ENCODE measurements at regions not wholly inside any gene's neighbourhood (a gene's known extent, or its start where the extent isn't known, plus 50 kb on each side); places are given as distances from the start of the nearest gene placed in this dataset.
"Not testable (repeated sequence)": the region's sequence is repeated elsewhere in the genome, so short reads cannot be mapped to it uniquely, and the experiment has no call there.

GRCh38 chr5:67774267-67774552 lies 441.3 kb upstream of the PIK3R1 start:
- DNase-seq (ENCODE audit: low spot score in 2 of 2), result no peak
- no peak overlapping the region for H3K27ac Mint-ChIP-seq
- peaks cover 0 to 3% of the 10 kb centered on the region in 2 donors for H3K9me3 Mint-ChIP-seq
- ATAC-seq, result no peak
- no peaks in the 10 kb centered on the region for H3K36me3 Mint-ChIP-seq

- peaks cover 0 to 3% of the 10 kb centered on the region in 2 donors for H3K9me3 Mint-ChIP-seq
- no peaks in the 10 kb centered on the region for H3K36me3 Mint-ChIP-seq
- DNase-seq (ENCODE audit: low spot score in 2 of 2) (no peak), ATAC-seq (no peak)
- H3K27ac Mint-ChIP-seq, result no peak overlapping the region
Observed at GRCh38 chr5:67773411-67774266, 441.9 kb upstream of the PIK3R1 start.

GRCh38 chr5:67771791-67772190 lies 443.8 kb upstream of the PIK3R1 start:
- no peak for ATAC-seq
- Mint-ChIP-seq H3K27ac (no peak overlapping the region), H3K36me3 (no peaks in the 10 kb centered on the region), H3K9me3 (peaks cover 0 to under 1% of the 10 kb centered on the region in 2 donors)
- DNase-seq (ENCODE audit: low spot score in 2 of 2), result no peak

- no peaks in the 10 kb centered on the region for H3K36me3 Mint-ChIP-seq
- no peak for ATAC-seq
- no peaks in the 10 kb centered on the region for H3K9me3 Mint-ChIP-seq
- no peak overlapping the region for H3K27ac Mint-ChIP-seq
- no peak for DNase-seq (ENCODE audit: low spot score in 2 of 2)
Observed at GRCh38 chr5:67771221-67771620, 444.3 kb upstream of the PIK3R1 start.

- H3K36me3 Mint-ChIP-seq, result no peaks in the 10 kb centered on the region
- no peak overlapping the region for H3K27ac Mint-ChIP-seq
- H3K9me3 Mint-ChIP-seq, result no peaks in the 10 kb centered on the region
- DNase-seq (ENCODE audit: low spot score in 2 of 2) (no peak), ATAC-seq (peak in 1 of 2 donors; percentile 44)
Observed at GRCh38 chr5:67770431-67771025, 445.0 kb upstream of the PIK3R1 start.

GRCh38 chr5:67765697-67766096 lies 449.9 kb upstream of the PIK3R1 start:
- DNase-seq (ENCODE audit: low spot score in 2 of 2) (no peak), ATAC-seq (no peak)
- Mint-ChIP-seq H3K27ac (no peak overlapping the region), H3K36me3 (no peaks in the 10 kb centered on the region), H3K9me3 (no peaks in the 10 kb centered on the region)

GRCh38 chr5:67757771-67758170 lies 457.8 kb upstream of the PIK3R1 start:
- not testable (repeated sequence) for H3K36me3 Mint-ChIP-seq; ATAC-seq; H3K27ac Mint-ChIP-seq; DNase-seq (ENCODE audit: low spot score in 2 of 2)
- peaks cover 9 to 15% of the 10 kb centered on the region in 2 donors for H3K9me3 Mint-ChIP-seq

GRCh38 chr5:67752357-67752708 lies 463.2 kb upstream of the PIK3R1 start:
- no peak for DNase-seq (ENCODE audit: low spot score in 2 of 2)
- no peak overlapping the region for H3K27ac Mint-ChIP-seq
- peaks cover 0 to 4% of the 10 kb centered on the region in 2 donors for H3K36me3 Mint-ChIP-seq
- peaks cover 7 to 20% of the 10 kb centered on the region in 2 donors for H3K9me3 Mint-ChIP-seq
- no peak for ATAC-seq

GRCh38 chr5:67748165-67748690 lies 467.3 kb upstream of the PIK3R1 start:
- no peak for DNase-seq (ENCODE audit: low spot score in 2 of 2)
- no peak overlapping the region for H3K27ac Mint-ChIP-seq
- peaks cover 18 to 21% of the 10 kb centered on the region in 2 donors for H3K9me3 Mint-ChIP-seq
- no peak for ATAC-seq
- H3K36me3 Mint-ChIP-seq, result peaks cover 0 to 21% of the 10 kb centered on the region in 2 donors

- DNase-seq (ENCODE audit: low spot score in 2 of 2) (no peak), ATAC-seq (no peak)
- H3K9me3 Mint-ChIP-seq, result peaks cover 14 to 18% of the 10 kb centered on the region in 2 donors
- H3K36me3 Mint-ChIP-seq, result peaks cover 0 to 21% of the 10 kb centered on the region in 2 donors
- no peak overlapping the region for H3K27ac Mint-ChIP-seq
Observed at GRCh38 chr5:67747096-67747495, 468.5 kb upstream of the PIK3R1 start.

GRCh38 chr5:67746608-67747007 lies 468.9 kb upstream of the PIK3R1 start:
- not testable (repeated sequence) for H3K27ac Mint-ChIP-seq

GRCh38 chr5:67746103-67746502 lies 469.5 kb upstream of the PIK3R1 start:
- DNase-seq (ENCODE audit: low spot score in 2 of 2) (no peak), ATAC-seq (no peak)
- no peak overlapping the region for H3K27ac Mint-ChIP-seq
- H3K36me3 Mint-ChIP-seq, result peaks cover 0 to 21% of the 10 kb centered on the region in 2 donors
- peaks cover 14 to 18% of the 10 kb centered on the region in 2 donors for H3K9me3 Mint-ChIP-seq

More at GRCh38 chr5:67746608-67747007, 468.9 kb upstream of the PIK3R1 start:
- peaks cover 0 to 21% of the 10 kb centered on the region in 2 donors for H3K36me3 Mint-ChIP-seq
- not testable (repeated sequence) for ATAC-seq; DNase-seq (ENCODE audit: low spot score in 2 of 2)
- H3K9me3 Mint-ChIP-seq, result peaks cover 14 to 18% of the 10 kb centered on the region in 2 donors

GRCh38 chr5:67732921-67733320 lies 482.6 kb upstream of the PIK3R1 start:
- Mint-ChIP-seq H3K27ac (no peak overlapping the region), H3K9me3 (no peaks in the 10 kb centered on the region), H3K36me3 (no peaks in the 10 kb centered on the region)
- ATAC-seq (no peak), DNase-seq (ENCODE audit: low spot score in 2 of 2) (no peak)

- Mint-ChIP-seq H3K9me3 (no peaks in the 10 kb centered on the region), H3K36me3 (no peaks in the 10 kb centered on the region), H3K27ac (no peak overlapping the region)
- no peak for DNase-seq (ENCODE audit: low spot score in 2 of 2)
- ATAC-seq, result no peak
Observed at GRCh38 chr5:67732471-67732870, 483.1 kb upstream of the PIK3R1 start.

GRCh38 chr5:67731886-67732285 lies 483.7 kb upstream of the PIK3R1 start:
- Mint-ChIP-seq H3K27ac (no peak overlapping the region), H3K36me3 (no peaks in the 10 kb centered on the region)

GRCh38 chr5:67730917-67731474 lies 484.6 kb upstream of the PIK3R1 start:
- H3K9me3 Mint-ChIP-seq, result no peaks in the 10 kb centered on the region
- DNase-seq (ENCODE audit: low spot score in 2 of 2), result no peak

More at GRCh38 chr5:67731886-67732285, 483.7 kb upstream of the PIK3R1 start:
- DNase-seq (ENCODE audit: low spot score in 2 of 2) (no peak), ATAC-seq (no peak)
- no peaks in the 10 kb centered on the region for H3K9me3 Mint-ChIP-seq

GRCh38 chr5:67728326-67728890 lies 487.1 kb upstream of the PIK3R1 start:
- Mint-ChIP-seq H3K27ac (no peak overlapping the region), H3K9me3 (no peaks in the 10 kb centered on the region), H3K36me3 (no peaks in the 10 kb centered on the region)
- no peak for ATAC-seq
- no peak for DNase-seq (ENCODE audit: low spot score in 2 of 2)

More at GRCh38 chr5:67730917-67731474, 484.6 kb upstream of the PIK3R1 start:
- H3K27ac Mint-ChIP-seq, result no peak overlapping the region
- no peaks in the 10 kb centered on the region for H3K36me3 Mint-ChIP-seq
- no peak for ATAC-seq

All from activated naive CD4-positive, alpha-beta T cell treated with anti-CD3 and anti-CD28 coated beads, Interleukin-2, amount 50 U/mL, for 72 hours (primary cell).